ENCODE measurements at regions not wholly inside any gene's neighbourhood (a gene's known extent, or its start where the extent isn't known, plus 50 kb on each side); places are given as distances from the start of the nearest gene placed in this dataset.
A peak's percentile ranks its signal among the peaks of the same experiment; 100 is the strongest.

DNA sequence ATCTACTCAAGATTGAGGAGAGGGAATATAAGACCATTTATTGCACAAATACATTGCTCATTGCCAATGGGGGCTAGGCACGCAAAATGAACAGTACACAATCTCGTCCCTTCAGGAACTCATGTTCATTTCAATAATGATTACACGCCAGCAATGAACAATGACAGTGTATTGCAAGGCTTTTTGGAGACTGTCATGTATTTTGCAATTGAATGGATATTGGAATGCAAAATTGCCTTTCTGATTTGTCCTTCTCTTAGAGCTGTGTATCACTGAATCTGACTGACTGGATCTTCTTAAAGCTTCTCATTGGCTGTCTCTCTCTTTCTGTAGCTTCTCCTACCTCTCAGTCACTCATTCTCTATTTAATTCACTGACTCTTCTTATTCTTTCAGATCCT is 400.2 kb upstream of the DCN start:
- DNase-seq (ENCODE audit: low read depth), result no peak

DNA sequence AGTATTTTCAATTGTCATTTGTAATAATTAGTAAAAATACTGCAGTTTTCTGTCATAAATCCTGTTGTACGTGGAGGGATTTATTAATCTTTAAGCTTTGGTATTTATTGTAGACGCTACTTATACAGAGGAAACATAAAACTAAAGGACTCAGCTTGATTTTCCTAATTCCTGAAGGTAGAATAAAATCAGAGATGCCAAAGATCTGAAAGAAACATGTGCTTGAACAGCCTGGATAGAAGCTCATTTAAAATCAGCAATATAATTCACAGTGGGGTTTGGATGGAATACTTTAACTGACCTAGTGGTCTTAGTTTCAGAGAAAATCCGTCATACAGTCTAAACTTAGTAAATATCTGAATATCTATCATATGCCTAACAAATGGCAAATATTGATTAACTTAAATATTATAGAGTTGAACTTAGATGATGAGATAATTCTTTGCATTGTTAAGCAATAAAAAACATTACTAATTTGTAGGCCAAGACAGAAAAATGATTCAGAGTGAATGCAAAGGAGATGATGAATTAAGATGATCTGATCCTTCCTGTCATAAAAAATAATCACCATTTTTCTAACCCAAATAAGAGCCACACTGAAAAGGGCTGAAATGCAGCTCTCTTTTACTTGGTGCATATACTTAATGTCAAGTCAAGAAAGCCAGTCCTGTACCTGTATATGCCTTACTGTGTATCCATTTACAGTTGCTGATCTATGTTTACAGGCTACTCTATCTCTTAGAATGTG is 397.1 kb upstream of the DCN start:
- DNase-seq (ENCODE audit: low read depth), result no peak

DNA sequence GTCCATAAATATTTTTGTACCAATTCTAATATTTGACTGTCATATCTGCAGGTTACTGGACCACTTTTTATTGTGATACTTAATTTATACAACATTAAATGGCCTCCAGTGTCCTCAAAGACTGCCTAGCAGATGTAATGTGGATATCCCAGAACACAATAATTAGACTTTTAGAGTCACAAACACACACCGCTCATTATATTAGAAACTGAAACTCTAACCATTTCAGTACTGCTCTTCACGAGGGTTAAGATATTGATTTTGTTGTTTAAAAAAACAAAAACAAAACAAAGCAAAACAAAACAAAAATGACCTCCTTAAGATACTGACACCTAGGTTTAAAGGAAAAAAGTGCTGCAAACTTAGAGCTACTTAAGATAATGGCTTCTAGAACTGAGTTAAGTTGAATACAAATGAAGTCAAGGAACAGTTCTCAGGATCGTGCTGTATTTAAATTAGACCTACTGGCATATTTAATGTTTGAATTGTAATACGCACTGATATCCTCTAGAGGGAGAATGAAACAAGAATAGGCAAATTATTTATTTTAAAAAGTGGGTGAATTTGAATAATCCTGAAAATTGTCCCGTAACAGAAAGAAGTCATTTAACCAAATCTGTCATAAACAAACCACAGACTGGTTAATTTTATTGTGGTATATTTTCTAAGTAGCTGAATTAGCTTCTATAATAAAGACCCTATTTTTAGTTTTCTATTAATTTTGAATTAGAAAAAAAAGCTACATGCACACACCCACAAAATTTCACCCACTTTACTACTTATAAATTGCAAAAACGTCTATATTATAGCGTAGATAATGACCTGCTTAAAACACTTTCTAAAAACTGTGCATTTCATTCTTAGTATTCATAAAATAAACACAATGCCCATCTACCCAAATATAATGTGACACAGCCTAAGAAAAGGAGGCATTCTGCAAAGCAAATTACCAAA is 395.2 kb upstream of the DCN start:
- no peak for DNase-seq (ENCODE audit: low read depth)

DNA sequence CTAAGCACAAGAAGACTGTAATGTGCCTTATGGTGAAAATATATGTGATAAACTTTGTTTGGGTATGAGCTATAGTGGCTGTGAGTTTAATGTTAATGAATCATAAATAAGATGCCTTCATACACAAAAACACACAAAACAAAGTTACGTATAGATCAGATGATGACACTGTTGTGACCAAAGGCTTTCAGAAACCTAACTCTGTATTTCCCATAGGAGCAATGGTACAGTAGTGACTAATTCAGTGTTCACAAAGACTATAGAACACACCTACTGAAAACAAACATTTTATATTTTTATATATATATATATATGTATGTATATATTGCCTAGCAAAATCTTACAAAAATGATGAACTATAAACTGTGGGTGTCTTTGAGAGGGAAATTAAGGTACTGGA is 393.8 kb upstream of the DCN start:
- no peak for DNase-seq (ENCODE audit: low read depth)

DNA sequence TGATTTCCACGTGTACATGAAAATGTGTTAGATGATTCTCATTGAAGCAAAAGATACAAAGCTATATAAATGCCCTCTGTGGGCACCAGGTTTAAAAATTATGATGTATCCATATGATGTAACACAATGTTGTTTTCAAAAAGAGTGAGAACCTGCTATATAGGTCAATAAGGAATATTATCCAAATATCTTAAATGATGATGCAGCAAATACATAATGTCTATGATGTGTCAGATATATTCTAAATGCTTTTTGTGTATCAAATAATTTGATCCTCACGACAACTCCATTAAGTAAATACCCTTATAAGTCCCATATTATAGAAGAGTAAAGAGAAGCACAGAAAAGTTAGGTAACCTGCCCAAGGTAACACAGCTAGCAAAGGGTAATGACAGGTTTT is 393.0 kb upstream of the DCN start:
- no peak for DNase-seq (ENCODE audit: low read depth)

DNA sequence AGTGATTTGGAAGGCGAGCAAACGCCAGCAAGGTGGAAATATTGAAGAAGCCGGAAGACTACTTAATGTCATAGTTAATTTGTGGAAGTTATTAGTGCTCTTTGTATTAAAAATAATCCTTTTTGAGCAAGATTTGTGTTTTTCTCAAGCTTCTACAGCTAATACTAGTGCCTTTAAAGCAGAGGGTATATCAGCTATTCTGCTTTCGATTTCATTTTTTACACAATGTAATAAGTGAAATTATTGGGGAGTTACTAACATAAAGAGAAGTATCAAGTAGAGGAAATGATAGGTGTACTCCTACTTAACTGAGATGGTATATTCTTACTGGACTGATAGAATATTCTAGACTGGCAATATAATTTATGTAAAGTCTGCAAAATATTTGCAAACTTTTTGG is 392.4 kb upstream of the DCN start:
- no peak for DNase-seq (ENCODE audit: low read depth)

DNA sequence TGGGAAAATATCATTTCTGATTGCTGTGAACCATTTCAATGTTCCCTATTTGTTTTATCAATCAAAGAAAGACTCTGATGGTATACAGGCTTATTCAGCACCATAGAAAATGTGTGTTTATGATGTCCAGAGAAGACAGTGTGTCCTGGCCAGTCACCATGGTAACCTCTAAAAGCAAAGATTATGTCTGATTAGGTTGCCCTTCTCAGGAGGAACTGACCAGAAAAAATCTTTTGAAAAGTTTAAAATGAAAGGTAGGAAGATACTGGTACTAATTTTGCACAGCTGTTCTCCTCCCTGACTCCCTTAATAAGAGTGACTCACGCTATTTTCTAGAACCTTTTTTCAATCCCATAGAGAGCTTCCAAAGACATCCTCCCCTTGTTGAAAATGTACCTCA is 391.8 kb upstream of the DCN start:
- DNase-seq (ENCODE audit: low read depth), result no peak

DNA sequence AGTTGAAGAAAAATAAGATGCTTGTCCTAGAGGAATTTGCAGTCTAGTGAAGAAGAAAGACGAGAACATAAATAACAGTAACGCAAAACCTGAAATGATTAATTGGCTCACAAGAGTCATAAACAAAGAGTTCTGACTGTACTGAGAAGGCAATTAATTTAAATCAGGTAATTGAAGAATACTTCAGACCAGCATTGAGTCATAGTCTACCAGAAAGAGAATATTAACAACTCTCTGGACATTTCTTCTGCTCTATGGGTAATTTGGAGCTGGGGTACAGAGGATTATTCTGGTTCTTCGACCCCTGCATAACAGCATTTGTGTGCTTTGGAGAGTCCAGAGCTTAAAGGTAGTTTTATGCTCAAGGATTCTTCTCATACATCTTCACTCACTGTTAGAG is 390.3 kb upstream of the DCN start:
- DNase-seq (ENCODE audit: low read depth), result no peak

DNA sequence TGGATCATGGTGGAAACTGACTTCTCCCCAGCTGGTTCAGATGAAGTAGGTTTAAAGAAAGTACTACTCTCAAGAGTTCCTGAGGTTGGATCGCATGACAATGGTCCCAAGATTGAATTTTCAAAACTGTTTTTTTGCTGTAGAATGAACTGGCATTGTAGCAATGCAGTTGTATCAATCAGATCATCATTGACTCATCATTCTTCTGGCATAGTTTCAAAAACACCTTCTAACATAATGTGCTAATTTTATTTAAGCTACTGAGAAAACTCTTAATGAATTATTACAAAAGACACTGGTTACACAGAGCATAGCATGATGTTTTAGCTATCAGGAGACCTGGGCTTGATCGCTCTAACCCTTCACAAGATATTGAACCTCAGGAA is 384.5 kb upstream of the DCN start:
- no peak for DNase-seq (ENCODE audit: low read depth)

DNA sequence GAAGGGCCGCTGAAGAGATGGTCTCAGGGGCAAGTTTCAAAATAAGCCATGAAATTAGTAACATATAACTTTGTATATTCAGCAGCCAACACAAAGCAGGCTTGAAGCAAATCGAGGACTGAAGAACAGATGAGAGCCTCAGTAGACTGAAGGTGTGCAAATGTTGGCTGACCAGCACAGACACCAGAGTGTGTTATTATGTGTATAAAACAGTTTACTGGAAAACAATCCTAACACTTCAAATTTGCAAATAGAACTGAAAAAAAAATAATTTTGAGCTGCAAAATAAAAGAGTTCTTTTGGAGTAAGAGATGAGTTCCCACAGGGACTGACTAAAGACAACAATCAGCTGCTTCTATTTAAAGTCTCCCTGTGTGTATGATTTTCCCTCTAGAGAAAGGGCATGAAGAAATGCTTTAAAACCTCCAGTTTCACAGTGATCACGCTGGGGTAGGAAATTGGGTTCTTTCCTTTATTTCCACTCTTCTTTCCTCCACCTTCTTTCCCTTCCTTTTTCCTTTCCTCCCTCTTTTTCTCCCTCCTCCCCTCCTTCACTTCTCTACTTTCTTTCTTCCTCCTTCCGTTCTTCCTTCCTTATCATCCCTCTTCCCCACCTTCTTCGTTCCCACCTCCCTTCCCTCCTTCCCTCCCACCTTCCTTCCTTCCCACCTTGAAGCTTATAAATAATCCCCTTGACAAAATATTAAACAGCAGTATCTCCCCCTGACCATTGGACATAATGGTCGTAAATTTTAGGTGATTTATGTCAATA is 383.9 kb upstream of the DCN start:
- no peak for DNase-seq (ENCODE audit: low read depth)

DNA sequence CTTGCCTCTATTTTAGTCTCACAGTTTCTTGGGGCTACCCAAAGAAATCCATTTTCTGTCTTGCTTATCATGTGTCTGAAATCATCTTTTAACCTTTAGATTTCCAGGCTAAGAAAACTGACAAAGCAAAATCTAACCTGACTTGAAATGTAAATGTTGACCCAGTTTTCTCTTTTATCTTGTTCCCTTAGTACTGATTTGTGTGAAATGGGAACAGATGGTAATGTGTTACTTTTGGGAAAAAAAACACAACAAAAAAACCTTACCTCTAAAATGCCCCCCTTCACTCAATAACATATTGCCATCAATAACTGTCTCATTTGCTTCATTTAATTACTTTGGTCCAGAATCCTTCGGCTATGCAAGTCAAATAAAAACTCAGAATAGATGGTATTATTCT is 383.2 kb upstream of the DCN start:
- DNase-seq (ENCODE audit: low read depth), result no peak

DNA sequence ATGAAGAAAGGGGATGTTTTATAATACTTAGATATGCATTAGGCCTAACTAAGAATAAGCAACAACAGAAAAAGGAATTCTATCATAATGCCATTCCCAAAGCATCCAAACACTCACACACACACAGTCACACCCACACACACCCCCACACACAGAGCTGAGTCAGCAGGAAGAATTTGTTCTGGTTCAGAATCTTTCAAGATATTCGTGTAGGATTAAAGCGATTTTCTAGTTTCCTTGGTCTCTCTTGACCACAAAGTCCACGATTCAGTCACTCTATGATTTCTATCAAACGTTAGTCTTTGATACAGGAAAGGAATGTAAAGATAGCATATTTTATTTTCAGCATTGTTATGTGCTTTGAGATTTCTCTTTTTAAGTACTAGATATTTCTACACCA is 382.6 kb upstream of the DCN start:
- no peak for DNase-seq (ENCODE audit: low read depth)

DNA sequence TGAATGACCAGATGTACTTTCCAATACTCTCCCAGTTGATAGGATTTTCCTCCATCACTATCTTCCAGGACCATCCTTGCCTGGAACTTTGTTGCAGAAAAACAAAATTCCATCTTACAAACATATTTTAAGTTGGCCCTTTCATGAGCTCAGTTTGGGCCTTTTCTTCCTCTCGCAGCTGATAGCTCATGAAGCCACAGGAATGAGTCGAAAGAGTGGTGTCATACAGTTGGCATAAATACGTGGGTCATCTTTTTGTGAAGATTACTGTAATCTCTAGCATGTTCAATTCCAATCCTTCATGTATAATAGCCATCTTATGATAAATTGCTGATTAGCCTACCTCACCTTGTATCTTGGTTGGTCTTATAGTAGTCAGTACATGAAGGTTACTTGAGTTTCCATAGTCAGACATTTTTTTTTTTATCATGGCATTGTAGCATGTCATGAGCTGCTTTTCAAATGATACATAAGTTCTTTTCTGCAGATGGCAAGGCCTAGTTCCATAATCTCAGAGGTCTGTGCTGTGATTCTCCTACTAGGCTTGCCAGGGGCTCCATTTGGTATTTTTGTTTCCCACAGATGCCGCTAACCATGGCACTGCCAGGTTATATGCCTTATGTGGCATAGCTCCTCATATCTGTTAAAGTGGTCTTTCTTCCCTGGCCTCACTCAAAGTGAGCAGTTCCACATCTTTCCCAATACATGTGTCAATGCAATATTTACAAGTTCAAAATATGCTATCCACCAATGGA is 380.6 kb upstream of the DCN start:
- no peak for DNase-seq (ENCODE audit: low read depth)

DNA sequence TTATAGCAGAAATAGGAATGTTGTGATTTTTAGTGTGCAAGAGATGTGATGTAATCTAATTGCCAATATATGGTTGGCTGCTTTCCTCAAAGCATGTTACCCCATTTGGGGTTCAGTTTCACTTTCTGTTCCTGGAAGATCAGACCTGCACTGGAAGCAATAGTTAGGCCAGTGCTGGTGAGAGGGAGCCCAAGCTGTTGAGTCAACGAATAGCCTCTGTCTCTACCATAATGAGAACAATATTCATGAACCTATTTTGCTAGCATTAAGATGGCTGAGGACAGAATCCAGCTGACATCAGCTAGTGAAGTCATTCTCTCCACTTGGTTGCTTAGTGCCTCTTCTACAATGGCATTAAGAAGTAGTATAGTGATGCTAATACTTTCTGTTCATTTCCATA is 379.9 kb upstream of the DCN start:
- peak; percentile 44 for DNase-seq (ENCODE audit: low read depth)

DNA sequence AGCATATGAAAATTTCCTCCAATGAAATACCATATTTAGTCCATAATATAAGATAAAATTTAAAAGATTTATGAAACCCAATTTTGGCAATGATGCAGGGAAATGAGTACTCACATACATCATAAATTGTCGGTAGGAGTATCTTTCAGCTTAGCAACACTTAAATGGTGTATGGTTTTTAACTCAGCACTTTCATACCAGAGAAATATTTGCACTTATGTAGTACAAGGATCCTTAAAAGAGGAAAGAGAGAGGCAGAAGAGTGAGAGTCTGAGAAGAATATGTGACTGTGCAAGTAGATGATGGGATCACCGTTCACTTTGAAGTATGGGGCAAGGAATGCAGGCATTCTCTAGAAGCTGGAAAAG is 379.3 kb upstream of the DCN start:
- DNase-seq (ENCODE audit: low read depth), result no peak

DNA sequence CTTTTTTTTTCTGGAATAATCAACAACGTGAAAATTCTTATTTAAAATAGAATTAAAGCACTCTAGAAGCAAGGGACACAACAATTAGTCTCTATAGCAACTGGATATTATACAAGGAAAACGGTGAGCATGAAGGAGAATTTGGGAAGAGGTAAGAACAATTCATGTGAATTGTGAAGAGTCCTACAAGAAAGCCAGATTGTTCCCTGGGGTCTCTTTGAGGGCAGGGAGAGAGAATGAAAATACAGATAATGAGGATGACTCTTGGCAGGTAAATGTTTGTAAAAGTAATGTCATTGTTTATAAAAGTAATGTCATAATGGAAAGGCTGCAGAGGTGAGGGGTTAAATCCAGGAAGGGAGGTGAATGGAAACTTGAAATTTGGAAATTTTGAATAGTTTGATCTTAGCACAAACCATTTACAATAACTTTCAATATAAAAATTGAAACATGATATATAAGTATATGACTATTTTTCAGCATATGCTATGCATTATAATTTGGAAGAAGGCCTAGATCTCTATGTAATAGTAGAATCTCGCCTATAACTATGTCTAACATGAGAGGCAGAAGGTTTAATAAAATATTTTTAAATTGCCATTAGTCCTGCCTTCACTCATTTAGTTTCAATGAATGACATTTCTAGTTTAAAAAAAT is 378.8 kb upstream of the DCN start:
- DNase-seq (ENCODE audit: low read depth), result no peak

DNA sequence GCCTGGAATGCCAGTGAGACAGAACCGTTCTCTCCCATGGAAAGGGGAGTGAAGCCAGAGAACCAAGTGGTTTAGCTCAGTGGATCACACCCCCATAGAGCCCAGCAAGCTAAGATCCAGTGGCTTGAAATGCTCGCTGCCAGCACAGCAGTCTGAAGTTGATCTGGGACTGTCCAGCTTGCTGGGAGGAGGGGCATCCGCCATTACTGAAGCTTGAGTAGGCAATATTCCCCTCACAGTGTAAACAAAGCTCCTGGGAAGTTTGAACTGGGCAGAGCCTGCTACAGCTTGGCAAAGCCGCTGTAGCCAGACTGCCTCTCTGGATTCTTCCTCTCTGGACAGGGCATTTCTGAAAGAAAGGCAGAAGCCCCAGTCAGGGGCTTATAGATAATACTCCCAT is 374.3 kb upstream of the DCN start:
- peak; percentile 13 for DNase-seq (ENCODE audit: low read depth)

DNA sequence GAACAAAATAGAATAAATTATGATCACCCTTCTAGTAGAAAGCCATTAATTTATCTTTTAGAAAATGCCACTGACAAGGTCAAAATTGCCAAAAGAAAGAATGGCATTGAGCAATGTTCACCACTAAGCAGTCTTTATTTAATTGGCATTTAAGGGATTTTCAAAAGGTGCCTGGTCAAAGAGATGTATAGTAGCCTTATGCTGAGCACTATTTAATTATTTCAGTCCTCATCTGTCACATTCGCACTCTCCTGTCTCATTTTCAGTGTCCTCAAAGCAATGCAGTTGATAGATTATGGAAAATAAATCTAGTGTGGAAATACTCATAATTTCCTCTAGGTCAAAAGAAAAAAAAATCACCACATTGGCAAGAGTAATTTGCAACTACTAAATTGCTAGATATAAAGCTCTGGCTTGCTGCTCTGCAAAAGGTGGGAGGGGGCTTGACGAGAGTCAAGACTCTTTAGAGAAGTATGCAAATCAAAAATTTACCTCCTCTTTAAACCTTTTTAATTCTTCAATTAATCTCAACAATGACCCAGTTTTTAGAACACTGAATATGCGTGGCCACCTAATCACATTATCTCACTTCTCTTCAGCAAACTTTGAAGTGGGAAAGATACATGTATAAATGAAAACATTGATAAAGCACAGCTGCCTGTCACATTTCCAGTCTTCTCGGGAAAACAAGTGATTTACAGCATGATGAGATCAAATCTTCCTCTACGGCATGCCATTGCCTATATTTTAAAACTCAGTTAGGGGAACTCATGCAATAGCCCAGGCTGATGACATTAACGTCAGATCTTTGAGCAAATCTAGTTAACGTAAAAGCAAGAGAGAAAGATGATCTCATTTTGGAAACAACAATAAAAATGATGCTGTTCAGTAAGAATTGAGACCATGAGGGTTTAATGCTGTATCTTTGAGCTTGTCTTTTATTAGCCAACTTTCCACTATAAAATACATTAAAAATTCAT is 373.1 kb upstream of the DCN start:
- DNase-seq (ENCODE audit: low read depth), result no peak

DNA sequence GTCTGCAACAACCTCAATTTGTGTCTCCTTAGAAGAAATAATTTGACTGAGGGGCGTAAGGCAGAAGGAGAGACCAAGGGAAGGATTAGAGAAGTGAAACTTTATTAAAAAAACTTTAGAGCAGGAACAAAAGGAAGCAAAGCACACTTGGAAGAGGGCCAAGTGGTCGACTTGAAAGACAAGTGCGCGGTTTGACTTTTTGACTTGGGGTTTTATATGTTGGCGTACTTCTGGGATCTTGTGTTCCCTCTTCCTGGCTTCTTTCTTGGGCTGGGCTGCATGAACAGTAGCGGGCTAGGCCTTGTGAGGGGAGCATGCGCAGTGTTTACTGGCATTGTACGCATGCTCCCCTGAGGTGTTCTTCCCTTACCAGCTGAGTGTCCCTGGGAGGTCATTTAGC is 369.3 kb upstream of the DCN start:
- DNase-seq (ENCODE audit: low read depth), result peak; percentile 41

DNA sequence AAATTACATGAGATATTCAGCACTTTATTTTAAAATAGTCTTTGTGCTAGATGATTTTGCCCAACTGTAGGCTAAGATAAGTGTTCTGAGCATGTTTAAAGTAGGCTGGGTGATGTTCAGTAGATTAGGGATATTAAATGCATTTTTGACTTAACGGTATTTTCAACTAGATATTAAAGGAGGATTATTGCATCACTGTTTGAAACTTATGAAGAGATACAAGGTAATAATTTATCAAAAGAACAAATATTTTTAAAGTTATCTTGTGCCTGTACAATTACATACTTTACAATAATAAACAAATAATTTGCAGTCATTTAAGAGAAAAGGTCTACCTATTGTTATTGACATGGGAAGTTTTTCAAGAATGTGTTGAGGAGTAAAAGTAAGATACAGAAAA is 368.6 kb upstream of the DCN start:
- DNase-seq (ENCODE audit: low read depth), result no peak

Measured in Daoy (cell line).